Keratinocyte (primary cell): ENCODE measurements at regions not wholly inside any gene's neighbourhood (a gene's known extent, or its start where the extent isn't known, plus 50 kb on each side); places are given as distances from the start of the nearest gene placed in this dataset.

ENCODE experiments used
- DNase-seq: peaks from one replicate; pipeline ENCODE4 v3.0.0-alpha.2; 2011; ENCODE audit warnings: low read depth, missing footprints, low spot score
- FAIRE-seq: peaks from 2 replicates; lab custom pipeline; 2011; peaks lifted over from hg19 to GRCh38; lab: Jason Lieb, UNC
- H2AFZ ChIP-seq: 2 replicates; pipeline ENCODE4 v1.6.0; 2012; ENCODE audit warnings: low read length, control low read depth, inconsistent platforms; ENCODE audit not compliant: control insufficient read depth
- H3K27ac ChIP-seq: 2 replicates; pipeline ENCODE4 v1.5.1; 2011; ENCODE audit warnings: low read length; ENCODE audit not compliant: control insufficient read depth, insufficient read depth
- H3K27me3 ChIP-seq: 3 replicates; pipeline ENCODE4 v1.6.0; 2011; ENCODE audit warnings: low read length; ENCODE audit not compliant: control insufficient read depth, insufficient read depth; ENCODE audit errors: extremely low read depth
- H3K36me3 ChIP-seq, 2 experiments: 2 replicates in 1 of 2; 3 replicates in 1 of 2; pipeline ENCODE4 v1.5.1; 2011; ENCODE audit warnings: low read length in 2 of 2, mild to moderate bottlenecking in 1 of 2; ENCODE audit not compliant: control insufficient read depth in 2 of 2, insufficient read depth in 2 of 2; ENCODE audit errors: extremely low read depth in 1 of 2
- H3K4me1 ChIP-seq: 3 replicates; pipeline ENCODE4 v1.5.1; 2011; ENCODE audit warnings: low read length; ENCODE audit not compliant: control insufficient read depth, insufficient read depth; ENCODE audit errors: extremely low read depth
- H3K4me2 ChIP-seq: 3 replicates; pipeline ENCODE4 v1.6.0; 2011; ENCODE audit warnings: low read depth, low read length; ENCODE audit not compliant: control insufficient read depth, insufficient read depth; ENCODE audit errors: extremely low read depth
- H3K4me3 ChIP-seq, 3 experiments: fragments of 200-600 bp in 1 of 3; sonication (generic) in 1 of 3; 2 replicates in 2 of 3; 3 replicates in 1 of 3; pipeline ENCODE4 v1.5.1; 2011 to 2016; ENCODE audit warnings: low read length in 3 of 3, mild to moderate bottlenecking in 3 of 3, control low read depth in 2 of 3, inconsistent platforms in 1 of 3, low read depth in 1 of 3, mixed read lengths in 1 of 3, mixed run types in 1 of 3, moderate library complexity in 1 of 3; ENCODE audit not compliant: control insufficient read depth in 2 of 3, insufficient read depth in 2 of 3; ENCODE audit errors: extremely low read depth in 1 of 3
- H3K79me2 ChIP-seq: 2 replicates; pipeline ENCODE4 v1.6.0; 2012; ENCODE audit warnings: low read length; ENCODE audit not compliant: control insufficient read depth, insufficient read depth
- H3K9ac ChIP-seq: 3 replicates; pipeline ENCODE4 v1.6.0; 2011; ENCODE audit warnings: low read length; ENCODE audit not compliant: control insufficient read depth, insufficient read depth; ENCODE audit errors: extremely low read depth
- H3K9me1 ChIP-seq: 3 replicates; pipeline ENCODE4 v1.6.0; 2011; ENCODE audit warnings: low read length; ENCODE audit not compliant: control insufficient read depth, insufficient read depth; ENCODE audit errors: extremely low read depth
- H3K9me3 ChIP-seq: 2 replicates; pipeline ENCODE4 v1.5.1; 2012; ENCODE audit warnings: low read depth, low read length; ENCODE audit not compliant: control insufficient read depth
- H4K20me1 ChIP-seq: 3 replicates; pipeline ENCODE4 v1.6.0; 2011; ENCODE audit warnings: low read length; ENCODE audit not compliant: control insufficient read depth, insufficient read depth; ENCODE audit errors: extremely low read depth
- CTCF ChIP-seq, 3 experiments: IDR thresholded peaks in 1 of 3; conservative IDR thresholded peaks in 1 of 3; optimal IDR thresholded peaks in 1 of 3; 2 replicates in 2 of 3; 3 replicates in 1 of 3; pipeline versions ENCODE3 to v1.5.1; 2011; ENCODE audit warnings: low read length in 3 of 3, mild to moderate bottlenecking in 3 of 3, moderate library complexity in 2 of 3, control low read depth in 1 of 3, inconsistent platforms in 1 of 3; ENCODE audit not compliant: insufficient read depth in 2 of 3; ENCODE audit errors: extremely low read depth in 1 of 3
- EZH2 ChIP-seq: IDR thresholded peaks from one replicate; pipeline ENCODE4 v1.6.1; 2012; ENCODE audit warnings: inconsistent platforms, mild to moderate bottlenecking, low read length, moderate library complexity
- dilution Hi-C: fragments of 300-500 bp; cut with MboI; formaldehyde crosslinking; loops from one replicate; pipeline ENCODE4 v1.7.0; 2020; ENCODE audit warnings: low sequenced_read_pairs; ENCODE audit not compliant: extremely low pct_ligation_motif_present

GRCh38 chr6:104600639-104600931, 259.1 kb downstream of the HACE1 start:
- TF ChIP-seq EZH2: no peak
- TF ChIP-seq CTCF (optimal IDR thresholded peaks at IDR 0.05 in 1 of 3, IDR thresholded peaks at IDR 0.05 in 1 of 3, conservative IDR thresholded peaks at IDR 0.05 in 1 of 3; ENCODE audit: extremely low read depth in 1 of 3, insufficient read depth in 2 of 3, low read length in 3 of 3): no peak
- Histone ChIP-seq H3K4me1 (no peaks in the 10 kb centered on the region), H3K9ac (no peak overlapping the region), H3K9me1 (no peaks in the 10 kb centered on the region), H3K27me3 (no peaks in the 10 kb centered on the region), H4K20me1 (no peaks in the 10 kb centered on the region), H3K4me2 (no peak overlapping the region), H3K36me3 (no peaks in the 10 kb centered on the region), H3K27ac (no peak overlapping the region), H2AFZ (no peak overlapping the region), H3K79me2 (no peaks in the 10 kb centered on the region), H3K4me3 (no peak overlapping the region), H3K9me3 (no peaks in the 10 kb centered on the region)
- FAIRE-seq (no peak), DNase-seq (no peak)
- dilution Hi-C loops: no loop called here

GRCh38 chr6:104599821-104600638, 259.7 kb downstream of the HACE1 start:
- dilution Hi-C loops: no loop called here
- no peaks in the 10 kb centered on the region for H4K20me1 ChIP-seq
- H2AFZ ChIP-seq: no peak overlapping the region
- no peaks in the 10 kb centered on the region for H3K27me3 ChIP-seq
- TF ChIP-seq EZH2: no peak
- H3K9me1 ChIP-seq: no peaks in the 10 kb centered on the region
- no peak overlapping the region for H3K27ac ChIP-seq
- no peaks in the 10 kb centered on the region for H3K9me3 ChIP-seq
- DNase-seq (no peak), FAIRE-seq (no peak)
- H3K36me3 ChIP-seq: no peaks in the 10 kb centered on the region
- H3K9ac ChIP-seq: no peak overlapping the region
- H3K79me2 ChIP-seq: no peaks in the 10 kb centered on the region
- no peak overlapping the region for H3K4me3 ChIP-seq
- H3K4me2 ChIP-seq: no peak overlapping the region
- no peaks in the 10 kb centered on the region for H3K4me1 ChIP-seq

GRCh38 chr6:104597541-104598050, 262.1 kb downstream of the HACE1 start:
- Histone ChIP-seq H3K79me2 (no peaks in the 10 kb centered on the region), H3K27ac (no peak overlapping the region), H3K27me3 (no peaks in the 10 kb centered on the region), H3K9me3 (no peaks in the 10 kb centered on the region), H4K20me1 (no peaks in the 10 kb centered on the region), H3K4me1 (no peaks in the 10 kb centered on the region), H3K4me3 (no peak overlapping the region), H2AFZ (no peak overlapping the region), H3K9me1 (no peaks in the 10 kb centered on the region), H3K9ac (no peak overlapping the region), H3K36me3 (no peaks in the 10 kb centered on the region), H3K4me2 (no peak overlapping the region)
- TF ChIP-seq CTCF (optimal IDR thresholded peaks at IDR 0.05 in 1 of 3, IDR thresholded peaks at IDR 0.05 in 1 of 3, conservative IDR thresholded peaks at IDR 0.05 in 1 of 3; ENCODE audit: extremely low read depth in 1 of 3, insufficient read depth in 2 of 3, low read length in 3 of 3) (no peak), EZH2 (no peak)
- DNase-seq (no peak), FAIRE-seq (no peak)
- dilution Hi-C loops: no loop called here
